Activated CD8-positive, alpha-beta T cell treated with anti-CD3 and anti-CD28 coated beads for 36 hours (primary cell): ENCODE measurements at regions not wholly inside any gene's neighbourhood (a gene's known extent, or its start where the extent isn't known, plus 50 kb on each side); places are given as distances from the start of the nearest gene placed in this dataset.
"Not testable (repeated sequence)": the region's sequence is repeated elsewhere in the genome, so short reads cannot be mapped to it uniquely, and the experiment has no call there.

Experiments
- ATAC-seq: fragments of 200-7000 bp; cut with Tn5 transposase; one replicate; pipeline ENCODE4 v1.10.0; 2021; ENCODE audit warnings: mild to moderate bottlenecking, moderate library complexity
- CTCF ChIA-PET: fragments of 350-600 bp; sonication (Branson Sonifier 250); formaldehyde crosslinking; loops from one replicate; lab custom pipeline; 2021; ENCODE audit warnings: antibody characterized with exemption; lab: Charles Lee
- POLR2A ChIA-PET: fragments of 350-600 bp; sonication (Branson Sonifier 250); formaldehyde crosslinking; loops from one replicate; lab custom pipeline; 2021; ENCODE audit warnings: antibody characterized with exemption; lab: Charles Lee
- DNase-seq: peaks from one replicate; pipeline ENCODE4 v3.0.0-alpha.2; 2020
- H3K27ac Mint-ChIP-seq: one replicate; pipeline ENCODE4 v1.8.0; 2021; ENCODE audit warnings: mild to moderate bottlenecking, mixed read lengths
- H3K27me3 Mint-ChIP-seq: one replicate; pipeline ENCODE4 v1.8.0; 2021; ENCODE audit warnings: mixed read lengths
- H3K36me3 Mint-ChIP-seq: one replicate; pipeline ENCODE4 v1.8.0; 2021; ENCODE audit warnings: low read depth, mixed read lengths
- H3K4me1 Mint-ChIP-seq: one replicate; pipeline ENCODE4 v1.8.0; 2021; ENCODE audit warnings: low read depth, mixed read lengths
- H3K4me3 Mint-ChIP-seq: one replicate; pipeline ENCODE4 v1.8.0; 2021; ENCODE audit warnings: mild to moderate bottlenecking, moderate library complexity, mixed read lengths
- H3K9me3 Mint-ChIP-seq: one replicate; pipeline ENCODE4 v1.8.0; 2021; ENCODE audit warnings: mixed read lengths
- intact Hi-C: fragments of 100-400 bp; cut with micrococcal nuclease; formaldehyde crosslinking; loops from one replicate; pipeline ENCODE4 v1.10.0; 2022
- TF ChIP-seq, protein P1 (sequence below): fragments of 200-600 bp; IDR thresholded peaks from one replicate; pipeline ENCODE4 v1.8.0; 2022; ENCODE audit warnings: antibody characterized with exemption, mild to moderate bottlenecking

DNA sequence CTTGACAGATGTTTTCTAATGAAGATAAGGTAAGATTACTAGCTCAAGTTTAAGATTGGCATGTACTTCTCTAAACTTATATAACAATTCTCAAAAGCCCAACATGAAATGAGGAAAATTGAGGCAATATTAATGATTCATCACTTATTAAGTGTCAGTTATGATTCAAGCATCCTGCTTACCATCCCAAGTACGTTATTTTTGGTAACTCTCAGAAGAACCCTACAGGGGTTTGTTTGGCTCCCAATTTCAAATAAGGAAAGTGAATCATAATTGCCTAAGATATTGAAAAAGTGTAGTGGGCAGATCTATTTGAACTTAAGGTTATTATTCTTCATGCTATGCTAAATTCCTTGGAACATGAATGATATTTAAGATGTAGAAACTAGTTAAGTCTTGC is 387.9 kb upstream of the TENM3 start:
- ATAC-seq (no peak), DNase-seq (no peak)
- ChIA-PET CTCF (no interaction called here), POLR2A (no interaction called here)
- intact Hi-C loops = no loop called here
- peaks cover 6% of the 10 kb centered on the region for H3K9me3 Mint-ChIP-seq
- no peaks in the 10 kb centered on the region for H3K36me3 Mint-ChIP-seq
- H3K4me3 Mint-ChIP-seq = no peak overlapping the region
- TF ChIP-seq, protein P1, sequence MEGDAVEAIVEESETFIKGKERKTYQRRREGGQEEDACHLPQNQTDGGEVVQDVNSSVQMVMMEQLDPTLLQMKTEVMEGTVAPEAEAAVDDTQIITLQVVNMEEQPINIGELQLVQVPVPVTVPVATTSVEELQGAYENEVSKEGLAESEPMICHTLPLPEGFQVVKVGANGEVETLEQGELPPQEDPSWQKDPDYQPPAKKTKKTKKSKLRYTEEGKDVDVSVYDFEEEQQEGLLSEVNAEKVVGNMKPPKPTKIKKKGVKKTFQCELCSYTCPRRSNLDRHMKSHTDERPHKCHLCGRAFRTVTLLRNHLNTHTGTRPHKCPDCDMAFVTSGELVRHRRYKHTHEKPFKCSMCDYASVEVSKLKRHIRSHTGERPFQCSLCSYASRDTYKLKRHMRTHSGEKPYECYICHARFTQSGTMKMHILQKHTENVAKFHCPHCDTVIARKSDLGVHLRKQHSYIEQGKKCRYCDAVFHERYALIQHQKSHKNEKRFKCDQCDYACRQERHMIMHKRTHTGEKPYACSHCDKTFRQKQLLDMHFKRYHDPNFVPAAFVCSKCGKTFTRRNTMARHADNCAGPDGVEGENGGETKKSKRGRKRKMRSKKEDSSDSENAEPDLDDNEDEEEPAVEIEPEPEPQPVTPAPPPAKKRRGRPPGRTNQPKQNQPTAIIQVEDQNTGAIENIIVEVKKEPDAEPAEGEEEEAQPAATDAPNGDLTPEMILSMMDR = no peak
- no peaks in the 10 kb centered on the region for H3K4me1 Mint-ChIP-seq
- no peak overlapping the region for H3K27ac Mint-ChIP-seq
- no peaks in the 10 kb centered on the region for H3K27me3 Mint-ChIP-seq

GRCh38 chr4:181857471-181857870 is 385.7 kb upstream of the TENM3 start:
- H3K27me3 Mint-ChIP-seq, H3K4me1 Mint-ChIP-seq, intact Hi-C loops, H3K27ac Mint-ChIP-seq, DNase-seq, ATAC-seq, H3K36me3 Mint-ChIP-seq, H3K4me3 Mint-ChIP-seq, CTCF ChIA-PET, POLR2A ChIA-PET, H3K9me3 Mint-ChIP-seq: not testable (repeated sequence)

DNA sequence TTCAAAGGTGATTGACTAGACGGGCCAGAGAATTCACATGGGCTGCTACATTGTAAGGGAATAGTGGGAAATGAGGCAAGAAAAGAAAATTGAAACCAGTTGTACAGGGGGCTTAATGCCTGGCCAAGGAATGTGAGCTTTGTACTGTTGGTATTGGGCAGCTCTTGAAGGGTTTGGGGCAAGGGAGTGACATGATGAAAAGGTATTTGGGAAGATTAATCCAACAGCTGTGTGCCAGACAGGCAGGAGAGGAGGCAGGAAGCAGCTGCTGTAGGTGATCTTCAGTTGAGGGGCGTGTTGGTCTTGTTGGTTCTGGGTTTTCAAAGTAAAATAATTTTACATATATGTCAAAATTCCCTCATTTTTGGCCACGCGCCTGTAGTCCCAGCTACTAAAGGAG is 384.5 kb upstream of the TENM3 start:
- DNase-seq (no peak), ATAC-seq (no peak)
- H3K36me3 Mint-ChIP-seq = no peaks in the 10 kb centered on the region
- no peaks in the 10 kb centered on the region for H3K4me1 Mint-ChIP-seq
- ChIA-PET CTCF (no interaction called here), POLR2A (no interaction called here)
- intact Hi-C loops = no loop called here
- H3K27ac Mint-ChIP-seq = no peak overlapping the region
- TF ChIP-seq, protein P1 = no peak
- no peak overlapping the region for H3K4me3 Mint-ChIP-seq
- H3K9me3 Mint-ChIP-seq = no peaks in the 10 kb centered on the region
- no peaks in the 10 kb centered on the region for H3K27me3 Mint-ChIP-seq

- Mint-ChIP-seq H3K9me3 (no peaks in the 10 kb centered on the region), H3K4me3 (no peak overlapping the region)
- CTCF ChIA-PET = no interaction called here
Measured at GRCh38 chr4:181859439-181859838, 383.8 kb upstream of the TENM3 start.

GRCh38 chr4:181860157-181860556 is 383.0 kb upstream of the TENM3 start:
- ATAC-seq = no peak
- Mint-ChIP-seq H3K27me3 (no peaks in the 10 kb centered on the region), H3K4me3 (no peak overlapping the region), H3K27ac (no peak overlapping the region), H3K36me3 (no peaks in the 10 kb centered on the region), H3K9me3 (no peaks in the 10 kb centered on the region), H3K4me1 (no peaks in the 10 kb centered on the region)
- POLR2A ChIA-PET = no interaction called here
- intact Hi-C loops = no loop called here
- TF ChIP-seq, protein P1 = no peak
- CTCF ChIA-PET = no interaction called here
- DNase-seq = no peak

More at GRCh38 chr4:181859439-181859838, 383.8 kb upstream of the TENM3 start:
- TF ChIP-seq, protein P1 = no peak
- DNase-seq = no peak
- no peak for ATAC-seq
- no peaks in the 10 kb centered on the region for H3K4me1 Mint-ChIP-seq
- POLR2A ChIA-PET = no interaction called here
- H3K27ac Mint-ChIP-seq = no peak overlapping the region
- no peaks in the 10 kb centered on the region for H3K36me3 Mint-ChIP-seq
- intact Hi-C loops = no loop called here
- H3K27me3 Mint-ChIP-seq = no peaks in the 10 kb centered on the region

DNA sequence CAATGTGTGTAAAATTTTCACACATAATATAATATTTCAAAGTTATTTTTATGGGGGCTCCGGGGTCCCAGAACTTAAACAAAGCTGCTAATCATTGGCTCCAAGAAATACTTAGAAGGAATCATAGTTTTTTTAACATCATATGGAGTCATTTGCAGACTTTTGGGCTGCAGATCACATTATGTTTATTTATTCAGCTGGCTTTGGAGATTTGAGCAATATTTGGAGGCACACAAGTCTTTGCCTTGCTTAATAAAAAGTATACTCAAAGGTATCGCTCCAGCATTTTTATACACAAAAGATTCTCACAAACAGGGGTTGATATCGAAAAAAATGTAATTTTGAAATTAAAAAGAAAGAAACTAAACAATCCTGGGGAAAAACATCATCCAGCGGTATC is 382.5 kb upstream of the TENM3 start:
- no peaks in the 10 kb centered on the region for H3K36me3 Mint-ChIP-seq
- ChIA-PET POLR2A (no interaction called here), CTCF (no interaction called here)
- H3K4me1 Mint-ChIP-seq = no peaks in the 10 kb centered on the region
- intact Hi-C loops = no loop called here
- ATAC-seq = no peak
- TF ChIP-seq, protein P1 = no peak
- H3K27me3 Mint-ChIP-seq = no peaks in the 10 kb centered on the region
- DNase-seq = no peak
- H3K4me3 Mint-ChIP-seq = no peak overlapping the region
- H3K27ac Mint-ChIP-seq = no peak overlapping the region
- H3K9me3 Mint-ChIP-seq = no peaks in the 10 kb centered on the region
